ENCODE measurements at regions not wholly inside any gene's neighbourhood (a gene's known extent, or its start where the extent isn't known, plus 50 kb on each side); places are given as distances from the start of the nearest gene placed in this dataset.

DNA sequence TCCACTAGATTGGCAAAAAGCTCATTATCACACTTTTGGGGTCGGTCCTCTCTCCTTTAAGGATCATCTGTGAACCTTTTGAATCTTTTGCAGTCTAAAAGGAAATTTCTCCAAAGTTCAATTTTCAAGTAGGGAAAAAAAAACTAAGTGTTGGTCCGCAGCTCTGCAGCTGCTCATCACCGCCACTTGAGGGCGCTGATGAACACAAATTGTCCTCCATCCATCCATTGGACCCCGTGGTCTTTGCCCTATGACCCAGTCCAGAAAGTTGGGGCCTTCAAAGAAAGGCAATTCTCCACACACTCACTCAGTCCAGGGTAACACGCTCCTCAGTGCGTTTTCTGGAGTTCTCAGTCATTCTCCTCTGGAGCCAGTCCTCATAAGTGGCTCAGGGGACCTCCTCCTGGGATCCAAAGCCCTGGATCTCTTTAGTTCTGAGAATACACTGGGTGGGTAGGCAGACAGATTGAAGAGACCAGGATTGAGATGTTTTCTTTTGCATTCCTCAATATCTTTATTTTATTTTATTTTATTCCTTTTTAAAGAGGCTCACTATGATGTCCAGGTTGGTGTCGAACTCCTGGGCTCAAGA lies 63.6 kb upstream of the SLC28A3 start:
- Histone ChIP-seq H2BK5ac (ENCODE audit: low read length) (no peak overlapping the region), H3K4me3 (ENCODE audit: low read length) (no peak overlapping the region), H4K5ac (ENCODE audit: low read length) (no peak overlapping the region), H2BK120ac (ENCODE audit: low read depth, low read length) (no peak overlapping the region), H4K8ac (ENCODE audit: low read depth, low read length) (no peak overlapping the region), H3K9ac (ENCODE audit: low read length) (no peak overlapping the region), H3K27me3 (ENCODE audit: insufficient read depth, low read length, poor library complexity) (no peaks in the 10 kb centered on the region), H2BK15ac (replicated peaks; ENCODE audit: low read depth) (no peak overlapping the region), H2AK5ac (ENCODE audit: low read length) (no peak overlapping the region), H3K79me2 (ENCODE audit: control insufficient read depth, insufficient read depth, low read length) (no peaks in the 10 kb centered on the region), H3K36me3 (ENCODE audit: control insufficient read depth, insufficient read depth, low read length) (no peaks in the 10 kb centered on the region), H3K18ac (ENCODE audit: low read length) (no peak overlapping the region), H3K4ac (ENCODE audit: low read depth, low read length) (no peak overlapping the region), H3K79me1 (ENCODE audit: low read length) (no peaks in the 10 kb centered on the region), H3K4me1 (ENCODE audit: control insufficient read depth, low read depth, low read length) (no peaks in the 10 kb centered on the region), H3K4me2 (ENCODE audit: low read length) (no peak overlapping the region), H3K23ac (ENCODE audit: low read length) (no peak overlapping the region), H3K56ac (ENCODE audit: low read length) (no peak overlapping the region), H3K27ac (ENCODE audit: low read depth, low read length) (no peak overlapping the region)
- DNase-seq = peak; percentile 52
- no CpG with 5 or more reads among the region's 8 CpGs for WGBS (ENCODE audit: extremely low coverage, insufficient coverage, low lambda C conversion rate)

DNA sequence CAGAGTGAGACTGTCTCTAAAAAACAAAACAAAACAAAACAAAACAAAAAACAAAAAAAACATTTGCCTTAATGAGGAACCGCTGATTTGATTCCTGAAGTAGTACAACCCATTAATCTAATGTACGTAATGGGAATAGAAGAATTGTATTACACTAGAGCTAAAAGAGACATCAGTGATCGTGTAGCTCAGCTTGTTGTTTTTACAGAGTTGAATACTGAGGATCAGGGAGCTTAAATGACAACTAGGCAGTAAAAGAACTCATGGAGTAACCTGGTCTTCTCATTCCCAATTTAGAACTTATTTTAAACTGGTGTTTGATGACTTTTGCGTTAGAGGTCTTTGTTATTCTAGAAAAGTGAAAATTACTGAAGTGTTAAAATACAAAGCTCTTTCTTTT lies 65.1 kb upstream of the SLC28A3 start:
- H3K4ac ChIP-seq (ENCODE audit: low read depth, low read length) = no peak overlapping the region
- H2BK120ac ChIP-seq (ENCODE audit: low read depth, low read length) = no peak overlapping the region
- H3K27me3 ChIP-seq (ENCODE audit: insufficient read depth, low read length, poor library complexity) = no peaks in the 10 kb centered on the region
- H3K4me3 ChIP-seq (ENCODE audit: low read length) = no peak overlapping the region
- H3K18ac ChIP-seq (ENCODE audit: low read length) = no peak overlapping the region
- no peak overlapping the region for H4K8ac ChIP-seq (ENCODE audit: low read depth, low read length)
- no peak overlapping the region for H3K9ac ChIP-seq (ENCODE audit: low read length)
- H2BK15ac ChIP-seq (replicated peaks; ENCODE audit: low read depth) = no peak overlapping the region
- H3K79me1 ChIP-seq (ENCODE audit: low read length) = no peaks in the 10 kb centered on the region
- no peak overlapping the region for H3K23ac ChIP-seq (ENCODE audit: low read length)
- no peak overlapping the region for H2AK5ac ChIP-seq (ENCODE audit: low read length)
- DNase-seq = no peak
- no peak overlapping the region for H3K56ac ChIP-seq (ENCODE audit: low read length)
- H3K27ac ChIP-seq (ENCODE audit: low read depth, low read length) = no peak overlapping the region
- no peaks in the 10 kb centered on the region for H3K4me1 ChIP-seq (ENCODE audit: control insufficient read depth, low read depth, low read length)
- H3K79me2 ChIP-seq (ENCODE audit: control insufficient read depth, insufficient read depth, low read length) = no peaks in the 10 kb centered on the region
- WGBS (ENCODE audit: extremely low coverage, insufficient coverage, low lambda C conversion rate) = no CpG with 5 or more reads among the region's 4 CpGs
- no peak overlapping the region for H4K5ac ChIP-seq (ENCODE audit: low read length)
- no peak overlapping the region for H3K4me2 ChIP-seq (ENCODE audit: low read length)
- no peak overlapping the region for H2BK5ac ChIP-seq (ENCODE audit: low read length)
- H3K36me3 ChIP-seq (ENCODE audit: control insufficient read depth, insufficient read depth, low read length) = no peaks in the 10 kb centered on the region

- H3K9ac ChIP-seq (ENCODE audit: low read length) = no peak overlapping the region
- H2BK120ac ChIP-seq (ENCODE audit: low read depth, low read length) = no peak overlapping the region
- H3K36me3 ChIP-seq (ENCODE audit: control insufficient read depth, insufficient read depth, low read length) = no peaks in the 10 kb centered on the region
- H3K27ac ChIP-seq (ENCODE audit: low read depth, low read length) = no peak overlapping the region
- H3K4me3 ChIP-seq (ENCODE audit: low read length) = no peak overlapping the region
- H3K4ac ChIP-seq (ENCODE audit: low read depth, low read length) = no peak overlapping the region
- no peaks in the 10 kb centered on the region for H3K27me3 ChIP-seq (ENCODE audit: insufficient read depth, low read length, poor library complexity)
- no CpG with 5 or more reads among the region's 34 CpGs for WGBS (ENCODE audit: extremely low coverage, insufficient coverage, low lambda C conversion rate)
- H4K8ac ChIP-seq (ENCODE audit: low read depth, low read length) = no peak overlapping the region
- H3K23ac ChIP-seq (ENCODE audit: low read length) = no peak overlapping the region
- no peak overlapping the region for H2AK5ac ChIP-seq (ENCODE audit: low read length)
- H2BK5ac ChIP-seq (ENCODE audit: low read length) = no peak overlapping the region
- no peak overlapping the region for H3K18ac ChIP-seq (ENCODE audit: low read length)
- H2BK15ac ChIP-seq (replicated peaks; ENCODE audit: low read depth) = no peak overlapping the region
- no peaks in the 10 kb centered on the region for H3K79me1 ChIP-seq (ENCODE audit: low read length)
- no peak for DNase-seq
- H3K4me1 ChIP-seq (ENCODE audit: control insufficient read depth, low read depth, low read length) = no peaks in the 10 kb centered on the region
- H4K5ac ChIP-seq (ENCODE audit: low read length) = no peak overlapping the region
- H3K56ac ChIP-seq (ENCODE audit: low read length) = no peak overlapping the region
- H3K79me2 ChIP-seq (ENCODE audit: control insufficient read depth, insufficient read depth, low read length) = no peaks in the 10 kb centered on the region
- no peak overlapping the region for H3K4me2 ChIP-seq (ENCODE audit: low read length)
Measured at GRCh38 chr9:84408416-84408815, 67.9 kb upstream of the SLC28A3 start.

DNA sequence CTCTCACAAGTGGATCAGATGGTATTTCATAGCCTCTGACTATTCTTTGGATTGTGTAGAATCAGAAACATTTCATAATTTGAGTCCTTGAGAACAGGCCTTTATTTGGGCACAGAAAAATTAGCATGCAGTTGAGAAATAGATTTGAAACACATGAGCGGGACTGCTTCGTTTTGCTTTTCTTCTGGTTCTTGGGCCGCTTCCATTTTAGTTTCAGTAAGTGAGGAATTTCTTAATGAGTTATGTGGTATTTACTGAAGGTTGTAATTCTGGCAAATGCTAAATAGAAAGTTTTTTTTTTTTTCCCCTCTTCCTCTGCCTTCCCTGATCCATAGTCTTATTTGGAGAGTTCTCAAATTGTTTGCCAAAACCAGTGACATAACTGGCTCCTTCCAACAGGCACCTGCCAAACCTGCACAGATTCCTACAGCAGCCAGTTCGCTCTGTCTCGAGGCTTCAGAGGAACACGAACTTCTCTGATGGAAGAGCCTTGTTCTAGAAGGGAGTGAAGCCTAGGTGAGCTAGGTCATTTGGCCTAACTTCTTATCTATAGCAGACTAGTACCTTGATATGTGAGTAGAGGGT lies 71.2 kb upstream of the SLC28A3 start:
- Histone ChIP-seq H3K4me2 (ENCODE audit: low read length) (no peak overlapping the region), H3K27ac (ENCODE audit: low read depth, low read length) (no peak overlapping the region), H3K56ac (ENCODE audit: low read length) (no peak overlapping the region), H3K36me3 (ENCODE audit: control insufficient read depth, insufficient read depth, low read length) (no peaks in the 10 kb centered on the region), H3K23ac (ENCODE audit: low read length) (no peak overlapping the region), H3K4me3 (ENCODE audit: low read length) (no peak overlapping the region), H3K79me1 (ENCODE audit: low read length) (no peaks in the 10 kb centered on the region), H4K5ac (ENCODE audit: low read length) (no peak overlapping the region), H3K4ac (ENCODE audit: low read depth, low read length) (no peak overlapping the region), H3K79me2 (ENCODE audit: control insufficient read depth, insufficient read depth, low read length) (no peaks in the 10 kb centered on the region), H4K8ac (ENCODE audit: low read depth, low read length) (no peak overlapping the region), H3K27me3 (ENCODE audit: insufficient read depth, low read length, poor library complexity) (no peaks in the 10 kb centered on the region), H3K9ac (ENCODE audit: low read length) (no peak overlapping the region), H2BK15ac (replicated peaks; ENCODE audit: low read depth) (no peak overlapping the region), H2AK5ac (ENCODE audit: low read length) (no peak overlapping the region), H2BK5ac (ENCODE audit: low read length) (no peak overlapping the region), H3K4me1 (ENCODE audit: control insufficient read depth, low read depth, low read length) (no peaks in the 10 kb centered on the region), H2BK120ac (ENCODE audit: low read depth, low read length) (no peak overlapping the region), H3K18ac (ENCODE audit: low read length) (no peak overlapping the region)
- no CpG with 5 or more reads among the region's 6 CpGs for WGBS (ENCODE audit: extremely low coverage, insufficient coverage, low lambda C conversion rate)
- DNase-seq = no peak

GRCh38 chr9:84412654-84413053 lies 72.1 kb upstream of the SLC28A3 start:
- Histone ChIP-seq H3K9ac (ENCODE audit: low read length) (no peak overlapping the region), H3K4me2 (ENCODE audit: low read length) (no peak overlapping the region), H3K79me2 (ENCODE audit: control insufficient read depth, insufficient read depth, low read length) (no peaks in the 10 kb centered on the region), H3K27ac (ENCODE audit: low read depth, low read length) (no peak overlapping the region), H3K79me1 (ENCODE audit: low read length) (no peaks in the 10 kb centered on the region), H3K4ac (ENCODE audit: low read depth, low read length) (no peak overlapping the region), H3K4me1 (ENCODE audit: control insufficient read depth, low read depth, low read length) (no peaks in the 10 kb centered on the region), H2BK120ac (ENCODE audit: low read depth, low read length) (no peak overlapping the region), H3K56ac (ENCODE audit: low read length) (no peak overlapping the region), H4K5ac (ENCODE audit: low read length) (no peak overlapping the region), H3K18ac (ENCODE audit: low read length) (no peak overlapping the region), H3K4me3 (ENCODE audit: low read length) (no peak overlapping the region), H3K27me3 (ENCODE audit: insufficient read depth, low read length, poor library complexity) (no peaks in the 10 kb centered on the region), H3K36me3 (ENCODE audit: control insufficient read depth, insufficient read depth, low read length) (no peaks in the 10 kb centered on the region), H2BK15ac (replicated peaks; ENCODE audit: low read depth) (no peak overlapping the region), H2AK5ac (ENCODE audit: low read length) (no peak overlapping the region), H4K8ac (ENCODE audit: low read depth, low read length) (no peak overlapping the region), H3K23ac (ENCODE audit: low read length) (no peak overlapping the region), H2BK5ac (ENCODE audit: low read length) (no peak overlapping the region)
- WGBS (ENCODE audit: extremely low coverage, insufficient coverage, low lambda C conversion rate) = no CpG with 5 or more reads among the region's 4 CpGs
- DNase-seq = no peak

- no peak overlapping the region for H3K56ac ChIP-seq (ENCODE audit: low read length)
- H3K4ac ChIP-seq (ENCODE audit: low read depth, low read length) = no peak overlapping the region
- H3K9ac ChIP-seq (ENCODE audit: low read length) = no peak overlapping the region
- H3K4me3 ChIP-seq (ENCODE audit: low read length) = no peak overlapping the region
- no peaks in the 10 kb centered on the region for H3K27me3 ChIP-seq (ENCODE audit: insufficient read depth, low read length, poor library complexity)
- no peak for DNase-seq
- no peaks in the 10 kb centered on the region for H3K79me2 ChIP-seq (ENCODE audit: control insufficient read depth, insufficient read depth, low read length)
- H3K36me3 ChIP-seq (ENCODE audit: control insufficient read depth, insufficient read depth, low read length) = no peaks in the 10 kb centered on the region
- H2AK5ac ChIP-seq (ENCODE audit: low read length) = no peak overlapping the region
- H2BK15ac ChIP-seq (replicated peaks; ENCODE audit: low read depth) = no peak overlapping the region
- no peak overlapping the region for H4K8ac ChIP-seq (ENCODE audit: low read depth, low read length)
- no peak overlapping the region for H3K27ac ChIP-seq (ENCODE audit: low read depth, low read length)
- H3K4me2 ChIP-seq (ENCODE audit: low read length) = no peak overlapping the region
- no peaks in the 10 kb centered on the region for H3K4me1 ChIP-seq (ENCODE audit: control insufficient read depth, low read depth, low read length)
- H2BK120ac ChIP-seq (ENCODE audit: low read depth, low read length) = no peak overlapping the region
- no CpG with 5 or more reads among the region's 3 CpGs for WGBS (ENCODE audit: extremely low coverage, insufficient coverage, low lambda C conversion rate)
- no peak overlapping the region for H3K18ac ChIP-seq (ENCODE audit: low read length)
- H4K5ac ChIP-seq (ENCODE audit: low read length) = no peak overlapping the region
- H3K79me1 ChIP-seq (ENCODE audit: low read length) = no peaks in the 10 kb centered on the region
- H3K23ac ChIP-seq (ENCODE audit: low read length) = no peak overlapping the region
- no peak overlapping the region for H2BK5ac ChIP-seq (ENCODE audit: low read length)
Measured at GRCh38 chr9:84413301-84413700, 72.7 kb upstream of the SLC28A3 start.
